ENCODE measurements at regions not wholly inside any gene's neighbourhood (a gene's known extent, or its start where the extent isn't known, plus 50 kb on each side); places are given as distances from the start of the nearest gene placed in this dataset.

- no peak for TF ChIP-seq YY1 (IDR thresholded peaks at IDR 0.05; ENCODE audit: low read depth, low read length)
- no peak for TF ChIP-seq EP300 (IDR thresholded peaks at IDR 0.05; ENCODE audit: borderline replicate concordance in 1 of 2, low read depth in 2 of 2, low read length in 2 of 2)
- no peak for TF ChIP-seq TEAD4 (IDR thresholded peaks at IDR 0.05; ENCODE audit: low read depth, low read length)
- TF ChIP-seq POLR2A (IDR thresholded peaks at IDR 0.05; ENCODE audit: control extremely low read depth in 1 of 2, low read depth in 2 of 2, low read length in 2 of 2): no peak
- no peak for TF ChIP-seq ZNF274 (IDR thresholded peaks at IDR 0.05; ENCODE audit: borderline replicate concordance, extremely low read depth, low read length)
- TF ChIP-seq RBBP5 (IDR thresholded peaks at IDR 0.05; ENCODE audit: borderline replicate concordance, low read depth, low read length): no peak
- TF ChIP-seq RFX5 (IDR thresholded peaks at IDR 0.05; ENCODE audit: borderline replicate concordance, low read depth, low read length): no peak
- TF ChIP-seq BACH1 (IDR thresholded peaks at IDR 0.05; ENCODE audit: low read length): no peak
- TF ChIP-seq, protein P1, sequence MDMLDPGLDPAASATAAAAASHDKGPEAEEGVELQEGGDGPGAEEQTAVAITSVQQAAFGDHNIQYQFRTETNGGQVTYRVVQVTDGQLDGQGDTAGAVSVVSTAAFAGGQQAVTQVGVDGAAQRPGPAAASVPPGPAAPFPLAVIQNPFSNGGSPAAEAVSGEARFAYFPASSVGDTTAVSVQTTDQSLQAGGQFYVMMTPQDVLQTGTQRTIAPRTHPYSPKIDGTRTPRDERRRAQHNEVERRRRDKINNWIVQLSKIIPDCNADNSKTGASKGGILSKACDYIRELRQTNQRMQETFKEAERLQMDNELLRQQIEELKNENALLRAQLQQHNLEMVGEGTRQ (IDR thresholded peaks at IDR 0.05; ENCODE audit: low read length): no peak
- no peak for TF ChIP-seq KDM4A (IDR thresholded peaks at IDR 0.05; ENCODE audit: low read depth, low read length, severe bottlenecking)
- TF ChIP-seq CTCF (IDR thresholded peaks at IDR 0.05; ENCODE audit: control extremely low read depth in 1 of 3, insufficient read depth in 1 of 3, low read depth in 1 of 3, low read length in 3 of 3): no peak
- no peak for TF ChIP-seq POLR2AphosphoS5 (IDR thresholded peaks at IDR 0.05; ENCODE audit: low read depth, low read length)
These were observed 384.1 kb downstream of the FOXG1 start for GRCh38 chr14:29150659-29151058.
